Loucy (cell line): ENCODE measurements at regions not wholly inside any gene's neighbourhood (a gene's known extent, or its start where the extent isn't known, plus 50 kb on each side); places are given as distances from the start of the nearest gene placed in this dataset.

Experiments
- EZH2phosphoT487 ChIP-seq: fragments of 200-600 bp; IDR thresholded peaks from 2 replicates; pipeline ENCODE4 v1.6.1; 2018; ENCODE audit warnings: antibody characterized with exemption, mild to moderate bottlenecking, moderate library complexity, borderline replicate concordance
- TF ChIP-seq, protein P1 (sequence below): fragments of 200-600 bp; sonication (generic); conservative IDR thresholded peaks from 2 replicates; pipeline ENCODE4 v1.5.1; 2014; ENCODE audit warnings: mild to moderate bottlenecking, antibody characterized with exemption, low read length

DNA sequence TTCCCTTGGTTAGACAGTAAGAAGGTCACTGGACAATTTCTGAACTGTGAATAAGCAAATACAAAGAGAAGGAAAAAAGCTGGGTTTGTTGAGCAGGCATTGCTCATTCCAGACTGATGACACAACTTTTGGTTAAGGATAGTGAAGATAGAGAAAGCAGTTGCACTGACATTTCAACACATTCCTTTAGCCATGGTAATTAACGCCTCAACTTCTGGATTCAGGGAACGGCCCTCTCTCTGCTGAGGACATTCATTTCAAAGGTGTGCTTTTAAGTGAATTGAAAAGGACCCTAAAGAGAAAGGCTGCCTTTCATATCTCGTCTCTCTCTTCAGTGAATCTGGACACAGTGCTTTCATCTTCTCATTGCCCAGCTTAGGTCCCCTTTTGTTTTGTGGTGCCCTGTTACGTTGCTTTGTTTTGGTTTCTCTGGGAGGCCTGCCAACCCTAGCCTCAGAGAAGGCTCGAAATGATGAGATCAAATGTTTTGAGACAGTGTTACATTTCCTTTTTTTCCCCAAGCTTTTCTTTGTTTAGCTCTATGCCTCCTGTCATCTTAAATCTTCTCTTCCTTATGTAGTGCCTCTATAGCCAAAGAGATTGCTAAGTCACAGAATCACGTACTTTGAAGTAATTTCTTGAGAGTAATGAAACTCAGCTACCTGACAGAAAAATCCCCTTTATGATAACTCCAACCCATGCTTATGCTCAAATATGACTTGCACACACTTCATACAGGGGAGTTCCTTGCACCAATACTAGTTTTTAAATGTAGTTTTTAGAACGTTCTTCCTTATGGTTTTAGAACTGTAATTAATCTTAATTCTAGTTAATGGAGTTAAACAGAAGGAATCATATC is 94.4 kb upstream of the IFNE start:
- TF ChIP-seq, protein P1, sequence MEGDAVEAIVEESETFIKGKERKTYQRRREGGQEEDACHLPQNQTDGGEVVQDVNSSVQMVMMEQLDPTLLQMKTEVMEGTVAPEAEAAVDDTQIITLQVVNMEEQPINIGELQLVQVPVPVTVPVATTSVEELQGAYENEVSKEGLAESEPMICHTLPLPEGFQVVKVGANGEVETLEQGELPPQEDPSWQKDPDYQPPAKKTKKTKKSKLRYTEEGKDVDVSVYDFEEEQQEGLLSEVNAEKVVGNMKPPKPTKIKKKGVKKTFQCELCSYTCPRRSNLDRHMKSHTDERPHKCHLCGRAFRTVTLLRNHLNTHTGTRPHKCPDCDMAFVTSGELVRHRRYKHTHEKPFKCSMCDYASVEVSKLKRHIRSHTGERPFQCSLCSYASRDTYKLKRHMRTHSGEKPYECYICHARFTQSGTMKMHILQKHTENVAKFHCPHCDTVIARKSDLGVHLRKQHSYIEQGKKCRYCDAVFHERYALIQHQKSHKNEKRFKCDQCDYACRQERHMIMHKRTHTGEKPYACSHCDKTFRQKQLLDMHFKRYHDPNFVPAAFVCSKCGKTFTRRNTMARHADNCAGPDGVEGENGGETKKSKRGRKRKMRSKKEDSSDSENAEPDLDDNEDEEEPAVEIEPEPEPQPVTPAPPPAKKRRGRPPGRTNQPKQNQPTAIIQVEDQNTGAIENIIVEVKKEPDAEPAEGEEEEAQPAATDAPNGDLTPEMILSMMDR = no peak
- TF ChIP-seq EZH2phosphoT487 = no peak
